Caco-2 (cell line): ENCODE measurements at regions not wholly inside any gene's neighbourhood (a gene's known extent, or its start where the extent isn't known, plus 50 kb on each side); places are given as distances from the start of the nearest gene placed in this dataset.

Experiments
- BruUV-seq: library from RNA; stranded (reverse); fragments of 400-500 nt; replicated peaks from 2 replicates; lab custom pipeline; 2021; lab: Mats Ljungman, UMichigan
- CTCF ChIA-PET: fragments of 300-600 bp; sonication (Branson Sonifier 250); formaldehyde crosslinking; loops from one replicate; lab custom pipeline; 2022; ENCODE audit warnings: antibody characterized with exemption; lab: Charles Lee
- POLR2A ChIA-PET: fragments of 300-600 bp; sonication (Branson Sonifier 250); formaldehyde crosslinking; loops from one replicate; lab custom pipeline; 2022; ENCODE audit warnings: antibody characterized with exemption; lab: Charles Lee
- DNase-seq, 2 experiments: peaks; one replicate each; pipeline versions ENCODE4 v3.0.0 to v3.0.0-alpha.2; 2020 to 2022
- H3K27me3 ChIP-seq: replicated peaks from 2 replicates; pipeline ENCODE4 v1.6.0; 2011; ENCODE audit warnings: low read length; ENCODE audit not compliant: control insufficient read depth, insufficient read depth
- H3K36me3 ChIP-seq: 2 replicates; pipeline ENCODE4 v1.5.1; 2011; ENCODE audit warnings: low read length; ENCODE audit not compliant: control insufficient read depth, insufficient read depth
- H3K4me1 ChIP-seq: fragments of 250-450 bp; sonication (Bioruptor Pico); 2 replicates; pipeline ENCODE4 v1.5.1; 2020; ENCODE audit warnings: mild to moderate bottlenecking
- H3K4me3 ChIP-seq: 2 replicates; pipeline ENCODE4 v1.5.1; 2011; ENCODE audit warnings: low read depth, mild to moderate bottlenecking, control low read depth, low read length
- H3K9me3 ChIP-seq: fragments of 250-450 bp; sonication (Bioruptor Pico); 2 replicates; pipeline ENCODE4 v1.5.1; 2020; ENCODE audit warnings: mild to moderate bottlenecking, moderate library complexity
- H3K27ac Mint-ChIP-seq: one replicate; pipeline ENCODE4 v1.8.0; 2022; ENCODE audit warnings: mixed read lengths; ENCODE audit not compliant: unreplicated experiment
- H3K27me3 Mint-ChIP-seq: one replicate; pipeline ENCODE4 v1.8.0; 2022; ENCODE audit warnings: mixed read lengths; ENCODE audit not compliant: insufficient read depth, unreplicated experiment
- H3K36me3 Mint-ChIP-seq: one replicate; pipeline ENCODE4 v1.8.0; 2022; ENCODE audit warnings: mild to moderate bottlenecking, mixed read lengths; ENCODE audit not compliant: insufficient read depth, unreplicated experiment
- H3K4me1 Mint-ChIP-seq: one replicate; pipeline ENCODE4 v1.8.0; 2022; ENCODE audit warnings: low read depth, mixed read lengths; ENCODE audit not compliant: unreplicated experiment
- H3K4me3 Mint-ChIP-seq: one replicate; pipeline ENCODE4 v1.8.0; 2022; ENCODE audit warnings: mild to moderate bottlenecking, moderate library complexity, mixed read lengths; ENCODE audit not compliant: unreplicated experiment
- H3K9me3 Mint-ChIP-seq: one replicate; pipeline ENCODE4 v1.8.0; 2022; ENCODE audit warnings: mixed read lengths; ENCODE audit not compliant: unreplicated experiment
- CTCF ChIP-seq, 2 experiments: fragments of 200-600 bp in 1 of 2; IDR thresholded peaks; 1 replicate in 1 of 2; 2 replicates in 1 of 2; pipeline versions ENCODE4 v1.5.1 to v1.8.0; 2011 to 2022; ENCODE audit warnings: antibody characterized with exemption in 1 of 2, control low read depth in 1 of 2, inconsistent platforms in 1 of 2, low read depth in 1 of 2, low read length in 1 of 2, mild to moderate bottlenecking in 1 of 2, moderate library complexity in 1 of 2; ENCODE audit not compliant: insufficient read depth in 1 of 2, severe bottlenecking in 1 of 2, unreplicated experiment in 1 of 2
- intact Hi-C: fragments of 100-400 bp; cut with micrococcal nuclease; formaldehyde crosslinking; loops from one replicate; pipeline ENCODE4 v1.10.0; 2022; ENCODE audit not compliant: unreplicated experiment

GRCh38 chr13:71149046-71149445, 718.0 kb downstream of the DACH1 start:
- no peaks in the 10 kb centered on the region for H3K9me3 Mint-ChIP-seq
- no peaks in the 10 kb centered on the region for H3K36me3 Mint-ChIP-seq
- no peak for DNase-seq
- POLR2A ChIA-PET, result no interaction called here
- H3K27ac Mint-ChIP-seq, result no peak overlapping the region
- no peak overlapping the region for H3K4me3 ChIP-seq
- H3K36me3 ChIP-seq, result no peaks in the 10 kb centered on the region
- no peak for TF ChIP-seq CTCF (IDR thresholded peaks at IDR 0.05; ENCODE audit: insufficient read depth in 1 of 2, low read depth in 1 of 2, low read length in 1 of 2, severe bottlenecking in 1 of 2, unreplicated experiment in 1 of 2)
- H3K27me3 ChIP-seq, result no peaks in the 10 kb centered on the region
- no peak overlapping the region for H3K4me3 Mint-ChIP-seq
- intact Hi-C loops, result no loop called here
- BruUV-seq, result no TSS peak
- H3K27me3 Mint-ChIP-seq, result no peaks in the 10 kb centered on the region
- H3K9me3 ChIP-seq, result no peaks in the 10 kb centered on the region
- H3K4me1 ChIP-seq, result no peaks in the 10 kb centered on the region
- peaks cover 9% of the 10 kb centered on the region for H3K4me1 Mint-ChIP-seq
- CTCF ChIA-PET, result interaction anchor here (0.7 kb wide), 1 partner anchor 165 kb away, joined by 3 read pairs; no protein-coding TSS in a partner anchor

GRCh38 chr13:71148396-71148795, 718.6 kb downstream of the DACH1 start:
- no peaks in the 10 kb centered on the region for H3K27me3 ChIP-seq
- H3K36me3 ChIP-seq, result no peaks in the 10 kb centered on the region
- BruUV-seq, result no TSS peak
- ChIA-PET POLR2A (no interaction called here), CTCF (no interaction called here)
- H3K9me3 Mint-ChIP-seq, result no peaks in the 10 kb centered on the region
- H3K4me1 Mint-ChIP-seq, result peaks cover 9% of the 10 kb centered on the region
- H3K4me1 ChIP-seq, result no peaks in the 10 kb centered on the region
- H3K4me3 Mint-ChIP-seq, result no peak overlapping the region
- no peaks in the 10 kb centered on the region for H3K27me3 Mint-ChIP-seq
- DNase-seq, result no peak
- no peak for TF ChIP-seq CTCF (IDR thresholded peaks at IDR 0.05; ENCODE audit: insufficient read depth in 1 of 2, low read depth in 1 of 2, low read length in 1 of 2, severe bottlenecking in 1 of 2, unreplicated experiment in 1 of 2)
- H3K36me3 Mint-ChIP-seq, result no peaks in the 10 kb centered on the region
- no peak overlapping the region for H3K27ac Mint-ChIP-seq
- no peaks in the 10 kb centered on the region for H3K9me3 ChIP-seq
- intact Hi-C loops, result no loop called here
- H3K4me3 ChIP-seq, result no peak overlapping the region

GRCh38 chr13:71144883-71145282, 722.1 kb downstream of the DACH1 start:
- ChIA-PET CTCF (interaction anchor here (0.6 to 1.0 kb wide), 2 partner anchors 184 to 1013 kb away, joined by 3 read pairs; no protein-coding TSS in a partner anchor), POLR2A (no interaction called here)
- no peaks in the 10 kb centered on the region for H3K36me3 Mint-ChIP-seq
- H3K36me3 ChIP-seq, result no peaks in the 10 kb centered on the region
- no peak overlapping the region for H3K27ac Mint-ChIP-seq
- no peak overlapping the region for H3K4me3 ChIP-seq
- intact Hi-C loops, result no loop called here
- no peaks in the 10 kb centered on the region for H3K27me3 ChIP-seq
- H3K4me1 ChIP-seq, result no peaks in the 10 kb centered on the region
- H3K9me3 ChIP-seq, result no peaks in the 10 kb centered on the region
- peaks cover 9% of the 10 kb centered on the region for H3K4me1 Mint-ChIP-seq
- H3K9me3 Mint-ChIP-seq, result no peaks in the 10 kb centered on the region
- no peak overlapping the region for H3K4me3 Mint-ChIP-seq
- no TSS peak for BruUV-seq
- no peak for DNase-seq
- H3K27me3 Mint-ChIP-seq, result no peaks in the 10 kb centered on the region
- TF ChIP-seq CTCF (IDR thresholded peaks at IDR 0.05; ENCODE audit: insufficient read depth in 1 of 2, low read depth in 1 of 2, low read length in 1 of 2, severe bottlenecking in 1 of 2, unreplicated experiment in 1 of 2), result no peak
